NB4 (cell line): ENCODE measurements at regions not wholly inside any gene's neighbourhood (a gene's known extent, or its start where the extent isn't known, plus 50 kb on each side); places are given as distances from the start of the nearest gene placed in this dataset.

Source experiments
- POLR2A ChIP-seq: IDR thresholded peaks from 2 replicates; pipeline ENCODE4 v1.6.1; 2011; ENCODE audit warnings: mild to moderate bottlenecking; ENCODE audit not compliant: insufficient read length; ENCODE audit errors: extremely low read depth
- TF ChIP-seq, protein P1 (sequence below): IDR thresholded peaks from one replicate; pipeline ENCODE4 v1.5.1; 2012; ENCODE audit warnings: low read depth, low read length

DNA sequence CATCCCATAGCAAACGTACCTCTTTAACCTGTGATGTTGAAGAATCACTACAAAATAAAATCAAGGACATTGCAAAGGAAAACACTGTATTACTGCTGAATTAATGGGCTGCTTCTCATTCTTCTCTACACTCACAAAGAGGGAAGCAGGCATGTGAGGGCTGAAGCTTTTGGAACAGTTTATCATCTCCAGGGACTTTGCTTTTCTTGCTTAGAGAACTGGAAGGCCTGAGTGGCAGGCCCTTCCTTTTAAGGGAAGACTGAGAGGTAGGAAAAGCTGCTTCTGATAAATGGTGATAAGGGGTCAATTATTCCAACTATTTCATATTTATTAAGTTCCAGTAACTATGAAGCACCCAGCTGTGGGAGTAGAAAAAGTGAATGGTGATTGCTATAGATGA lies 649.6 kb downstream of the NTRK3 start:
- no peak for TF ChIP-seq POLR2A
- TF ChIP-seq, protein P1, sequence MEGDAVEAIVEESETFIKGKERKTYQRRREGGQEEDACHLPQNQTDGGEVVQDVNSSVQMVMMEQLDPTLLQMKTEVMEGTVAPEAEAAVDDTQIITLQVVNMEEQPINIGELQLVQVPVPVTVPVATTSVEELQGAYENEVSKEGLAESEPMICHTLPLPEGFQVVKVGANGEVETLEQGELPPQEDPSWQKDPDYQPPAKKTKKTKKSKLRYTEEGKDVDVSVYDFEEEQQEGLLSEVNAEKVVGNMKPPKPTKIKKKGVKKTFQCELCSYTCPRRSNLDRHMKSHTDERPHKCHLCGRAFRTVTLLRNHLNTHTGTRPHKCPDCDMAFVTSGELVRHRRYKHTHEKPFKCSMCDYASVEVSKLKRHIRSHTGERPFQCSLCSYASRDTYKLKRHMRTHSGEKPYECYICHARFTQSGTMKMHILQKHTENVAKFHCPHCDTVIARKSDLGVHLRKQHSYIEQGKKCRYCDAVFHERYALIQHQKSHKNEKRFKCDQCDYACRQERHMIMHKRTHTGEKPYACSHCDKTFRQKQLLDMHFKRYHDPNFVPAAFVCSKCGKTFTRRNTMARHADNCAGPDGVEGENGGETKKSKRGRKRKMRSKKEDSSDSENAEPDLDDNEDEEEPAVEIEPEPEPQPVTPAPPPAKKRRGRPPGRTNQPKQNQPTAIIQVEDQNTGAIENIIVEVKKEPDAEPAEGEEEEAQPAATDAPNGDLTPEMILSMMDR = no peak
